Lower leg skin (tissue), 3 donors: ENCODE measurements at regions not wholly inside any gene's neighbourhood (a gene's known extent, or its start where the extent isn't known, plus 50 kb on each side); places are given as distances from the start of the nearest gene placed in this dataset.

Source experiments
- CTCF ChIP-seq, 3 donors: fragments of 450-650 bp; IDR thresholded peaks; one replicate each; pipeline ENCODE4 v1.5.1; 2016; ENCODE audit warnings: antibody characterized with exemption in 3 of 3, mild to moderate bottlenecking in 3 of 3, moderate library complexity in 2 of 3
- POLR2A ChIP-seq, 2 donors: fragments of 450-650 bp; IDR thresholded peaks; one replicate each; pipeline ENCODE4 v1.6.1; 2016 to 2017; ENCODE audit warnings: antibody characterized with exemption in 2 of 2, mild to moderate bottlenecking in 1 of 2, moderate library complexity in 1 of 2

- no peak for TF ChIP-seq CTCF (IDR thresholded peaks at IDR 0.05)
- no peak for TF ChIP-seq POLR2A (IDR thresholded peaks at IDR 0.05)
Measured at GRCh38 chr9:1946526-1947283, 68.4 kb upstream of the SMARCA2 start.
